PC-3 (cell line): ENCODE measurements at regions not wholly inside any gene's neighbourhood (a gene's known extent, or its start where the extent isn't known, plus 50 kb on each side); places are given as distances from the start of the nearest gene placed in this dataset.
"Not testable (repeated sequence)": the region's sequence is repeated elsewhere in the genome, so short reads cannot be mapped to it uniquely, and the experiment has no call there.

Source experiments
- ATAC-seq: fragments of 200-7000 bp; cut with Tn5 transposase; 2 replicates; pipeline ENCODE4 v1.9.1; 2020; ENCODE audit warnings: mild to moderate bottlenecking, moderate library complexity
- BruUV-seq: library from RNA; stranded (reverse); fragments of 400-500 nt; replicated peaks from 2 replicates; lab custom pipeline; 2021; lab: Mats Ljungman, UMichigan
- CTCF ChIA-PET: fragments of 300-600 bp; sonication (Branson Sonifier 250); formaldehyde crosslinking; loops from one replicate; lab custom pipeline; 2022; ENCODE audit warnings: antibody characterized with exemption; lab: Charles Lee
- POLR2A ChIA-PET: fragments of 300-600 bp; sonication (Branson Sonifier 250); formaldehyde crosslinking; loops from one replicate; lab custom pipeline; 2022; ENCODE audit warnings: antibody characterized with exemption; ENCODE audit not compliant: unreplicated experiment; lab: Charles Lee
- DNase-seq: peaks from one replicate; pipeline ENCODE4 v3.0.0-alpha.2; 2015
- H2AFZ ChIP-seq: fragments of 300-600 bp; sonication (generic); 2 replicates; pipeline ENCODE4 v1.6.0; 2016; ENCODE audit warnings: antibody characterized with exemption, low read length
- H3F3A ChIP-seq: fragments of 300-600 bp; sonication (generic); one replicate; pipeline ENCODE4 v1.6.0; 2017; ENCODE audit warnings: antibody characterized with exemption, low read length, control low read depth, mild to moderate bottlenecking; ENCODE audit not compliant: unreplicated experiment
- H3K27ac ChIP-seq: fragments of 300-600 bp; sonication (generic); 2 replicates; pipeline ENCODE4 v1.5.1; 2016; ENCODE audit warnings: mild to moderate bottlenecking, low read length
- H3K27me3 ChIP-seq: fragments of 300-600 bp; sonication (generic); 2 replicates; pipeline ENCODE4 v1.6.1; 2016; ENCODE audit warnings: low read length, mixed read lengths
- H3K36me3 ChIP-seq: fragments of 300-600 bp; sonication (generic); 2 replicates; pipeline ENCODE4 v1.6.1; 2016; ENCODE audit warnings: low read depth, mixed run types, low read length, mixed read lengths
- H3K4me1 ChIP-seq: fragments of 300-600 bp; sonication (generic); 2 replicates; pipeline ENCODE4 v1.5.1; 2016; ENCODE audit warnings: low read length; ENCODE audit not compliant: insufficient read depth
- H3K4me2 ChIP-seq: fragments of 300-600 bp; sonication (generic); 2 replicates; pipeline ENCODE4 v1.6.0; 2016; ENCODE audit warnings: low read length
- H3K4me3 ChIP-seq: fragments of 300-600 bp; sonication (generic); 2 replicates; pipeline ENCODE4 v1.5.1; 2016; ENCODE audit warnings: mild to moderate bottlenecking, low read length, mixed read lengths
- H3K79me2 ChIP-seq: fragments of 300-600 bp; sonication (generic); 2 replicates; pipeline ENCODE4 v1.6.1; 2017; ENCODE audit warnings: low read length, mixed read lengths
- H3K9ac ChIP-seq: fragments of 300-600 bp; sonication (generic); 2 replicates; pipeline ENCODE4 v1.6.0; 2016; ENCODE audit warnings: mild to moderate bottlenecking, low read length
- H3K9me2 ChIP-seq: fragments of 300-600 bp; sonication (generic); replicated peaks from 2 replicates; pipeline ENCODE4 v1.6.1; 2016; ENCODE audit warnings: mixed run types, low read length, mixed read lengths
- H3K9me3 ChIP-seq: fragments of 300-600 bp; sonication (generic); 2 replicates; pipeline ENCODE4 v1.6.1; 2016; ENCODE audit warnings: low read length, mixed read lengths
- H4K20me1 ChIP-seq: fragments of 300-600 bp; sonication (generic); 2 replicates; pipeline ENCODE4 v1.6.1; 2016; ENCODE audit warnings: low read length, mixed read lengths
- intact Hi-C: fragments of 100-400 bp; cut with micrococcal nuclease; formaldehyde crosslinking; loops from 2 replicates; pipeline ENCODE4 v1.9.0; 2023

DNA sequence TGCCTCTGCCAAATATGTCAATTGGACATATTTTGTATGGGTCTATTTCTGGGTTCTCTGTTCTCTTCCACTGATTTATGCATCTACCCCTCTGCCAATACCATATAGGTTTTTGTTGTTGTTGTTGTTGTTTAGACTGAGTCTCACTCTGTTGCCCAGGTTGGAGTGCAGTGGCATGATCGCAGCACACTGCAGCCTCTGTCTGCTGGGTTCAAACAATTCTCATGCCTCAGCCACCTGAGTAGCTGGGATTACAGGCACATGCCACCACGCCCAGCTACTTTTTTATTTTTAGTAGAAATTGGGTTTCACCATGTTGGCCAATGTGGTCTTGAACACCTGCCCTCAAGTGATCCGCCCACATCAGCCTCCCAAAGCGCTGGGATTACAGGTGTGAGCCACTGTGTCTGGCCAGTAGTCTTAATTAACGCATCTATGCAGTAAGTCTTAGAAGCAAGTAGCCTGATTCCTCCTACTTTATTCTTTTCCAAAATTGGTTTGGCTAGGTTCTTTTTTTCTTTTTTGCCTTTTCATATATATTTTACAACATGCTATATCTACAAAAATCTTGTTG is 103.5 kb downstream of the PRR15 start:
- DNase-seq, intact Hi-C loops, H3K27me3 ChIP-seq, CTCF ChIA-PET, H3F3A ChIP-seq, H3K4me3 ChIP-seq, BruUV-seq, H3K79me2 ChIP-seq, POLR2A ChIA-PET, H3K4me1 ChIP-seq, H3K27ac ChIP-seq, ATAC-seq, H3K36me3 ChIP-seq, H3K9me3 ChIP-seq, H4K20me1 ChIP-seq, H3K4me2 ChIP-seq, H2AFZ ChIP-seq, H3K9ac ChIP-seq, H3K9me2 ChIP-seq: not testable (repeated sequence)

DNA sequence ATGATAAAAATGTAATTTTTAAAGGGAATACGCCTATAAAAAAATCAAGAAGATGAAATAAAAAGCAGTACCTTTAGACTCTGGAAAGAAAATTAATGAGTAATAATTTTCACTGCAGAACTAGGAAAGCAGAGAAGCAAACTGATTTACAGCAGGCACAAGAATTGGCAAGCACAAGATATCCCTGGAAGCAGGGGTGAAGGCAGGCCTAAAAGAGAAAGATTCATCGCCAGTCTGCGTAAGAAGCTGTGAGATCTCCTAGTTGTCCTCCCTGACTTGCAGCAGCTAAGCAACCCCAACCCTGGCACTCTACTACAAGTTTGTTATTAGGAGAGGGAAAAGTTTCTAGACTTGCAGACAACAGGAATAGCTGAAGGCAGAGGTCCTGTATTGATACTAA is 107.7 kb downstream of the PRR15 start:
- H3K9ac ChIP-seq, BruUV-seq, DNase-seq, H3K36me3 ChIP-seq, intact Hi-C loops, H3F3A ChIP-seq, ATAC-seq, H3K27ac ChIP-seq, H3K4me2 ChIP-seq, POLR2A ChIA-PET, H3K79me2 ChIP-seq, CTCF ChIA-PET, H2AFZ ChIP-seq, H4K20me1 ChIP-seq, H3K4me1 ChIP-seq, H3K9me3 ChIP-seq, H3K27me3 ChIP-seq, H3K9me2 ChIP-seq, H3K4me3 ChIP-seq: not testable (repeated sequence)

- POLR2A ChIA-PET, H3K9me3 ChIP-seq, H3F3A ChIP-seq, H3K27ac ChIP-seq, intact Hi-C loops, ATAC-seq, H3K9ac ChIP-seq, H3K79me2 ChIP-seq, H3K27me3 ChIP-seq, H3K4me1 ChIP-seq, H3K9me2 ChIP-seq, H3K4me3 ChIP-seq, DNase-seq, BruUV-seq, H4K20me1 ChIP-seq, H3K4me2 ChIP-seq, H2AFZ ChIP-seq, CTCF ChIA-PET, H3K36me3 ChIP-seq: not testable (repeated sequence)
These were observed 110.0 kb downstream of the PRR15 start for GRCh38 chr7:29673635-29674034.

DNA sequence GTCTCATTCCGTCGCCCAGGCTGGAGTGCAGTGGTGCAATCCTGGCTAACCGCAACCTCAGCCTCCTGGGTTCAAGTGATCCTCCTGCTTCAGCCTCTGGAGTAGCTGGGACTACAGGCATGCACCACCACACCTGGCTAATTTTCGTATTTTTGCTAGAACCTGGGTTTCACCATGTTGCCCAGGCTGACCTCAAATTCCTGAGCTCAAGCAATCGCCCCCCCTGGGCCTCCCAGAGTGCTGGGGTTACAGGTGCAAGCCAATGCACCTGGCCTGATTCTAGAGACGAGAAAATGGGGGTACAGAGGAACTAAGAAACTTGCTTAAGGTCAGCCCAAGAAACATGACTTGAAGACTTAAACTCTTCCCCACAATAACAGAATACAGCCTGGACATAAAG is 111.0 kb downstream of the PRR15 start:
- H3K79me2 ChIP-seq, H3K9ac ChIP-seq, DNase-seq, H3K4me3 ChIP-seq, H3K27me3 ChIP-seq, H3K4me1 ChIP-seq, intact Hi-C loops, H3K27ac ChIP-seq, H3F3A ChIP-seq, BruUV-seq, H3K36me3 ChIP-seq, CTCF ChIA-PET, H4K20me1 ChIP-seq, H2AFZ ChIP-seq, H3K9me2 ChIP-seq, POLR2A ChIA-PET, H3K9me3 ChIP-seq, H3K4me2 ChIP-seq, ATAC-seq: not testable (repeated sequence)

DNA sequence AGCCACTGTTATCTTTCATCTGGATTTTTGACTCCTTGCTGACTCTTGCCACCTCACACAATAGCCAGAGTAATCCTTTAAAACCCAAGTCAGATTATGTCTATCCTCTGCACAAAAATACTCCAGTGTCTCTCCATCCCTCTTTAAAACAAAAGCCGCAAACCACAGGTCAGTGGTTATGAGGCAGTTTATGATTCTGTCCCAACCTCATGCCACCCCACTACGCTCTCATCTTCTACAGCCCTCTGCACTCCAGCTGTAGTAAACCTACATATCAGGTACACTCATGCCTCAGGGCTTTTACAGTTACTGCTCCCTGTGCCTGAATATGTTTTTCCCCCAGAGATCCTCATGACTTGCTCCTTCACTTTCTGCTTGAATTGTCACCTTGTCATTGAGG is 113.6 kb downstream of the PRR15 start:
- DNase-seq, intact Hi-C loops, H3K27me3 ChIP-seq, CTCF ChIA-PET, H3F3A ChIP-seq, H3K4me2 ChIP-seq, H3K9me2 ChIP-seq, H3K4me1 ChIP-seq, H3K4me3 ChIP-seq, BruUV-seq, H3K27ac ChIP-seq, H3K79me2 ChIP-seq, H4K20me1 ChIP-seq, H3K9ac ChIP-seq, POLR2A ChIA-PET, H3K9me3 ChIP-seq, H2AFZ ChIP-seq, ATAC-seq, H3K36me3 ChIP-seq: not testable (repeated sequence)

DNA sequence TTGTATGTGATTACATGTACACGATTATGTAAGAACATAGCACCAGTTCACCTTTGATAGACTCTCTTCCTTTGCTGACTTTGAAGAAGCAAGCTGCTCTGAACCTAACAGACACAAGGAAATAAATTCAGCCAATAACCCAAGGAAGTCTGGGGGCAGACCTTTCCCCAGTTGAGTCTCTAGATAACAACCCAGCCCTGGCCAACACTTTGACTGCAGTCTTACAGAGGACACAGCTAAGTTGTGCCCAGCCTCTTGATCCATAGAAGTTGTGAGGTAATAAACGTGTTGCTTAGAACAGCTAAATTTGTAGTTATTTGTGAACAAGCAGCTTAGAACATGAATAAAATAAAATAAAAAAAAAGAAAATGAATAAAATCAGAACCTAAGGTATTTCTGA is 116.3 kb downstream of the PRR15 start:
- H3F3A ChIP-seq, H2AFZ ChIP-seq, BruUV-seq, H3K4me1 ChIP-seq, H3K9me2 ChIP-seq, H4K20me1 ChIP-seq, H3K27me3 ChIP-seq, ATAC-seq, H3K9me3 ChIP-seq, DNase-seq, H3K9ac ChIP-seq, H3K27ac ChIP-seq, intact Hi-C loops, H3K4me2 ChIP-seq, H3K36me3 ChIP-seq, POLR2A ChIA-PET, CTCF ChIA-PET, H3K4me3 ChIP-seq: not testable (repeated sequence)
- H3K79me2 ChIP-seq = peaks cover 18% of the 10 kb centered on the region

DNA sequence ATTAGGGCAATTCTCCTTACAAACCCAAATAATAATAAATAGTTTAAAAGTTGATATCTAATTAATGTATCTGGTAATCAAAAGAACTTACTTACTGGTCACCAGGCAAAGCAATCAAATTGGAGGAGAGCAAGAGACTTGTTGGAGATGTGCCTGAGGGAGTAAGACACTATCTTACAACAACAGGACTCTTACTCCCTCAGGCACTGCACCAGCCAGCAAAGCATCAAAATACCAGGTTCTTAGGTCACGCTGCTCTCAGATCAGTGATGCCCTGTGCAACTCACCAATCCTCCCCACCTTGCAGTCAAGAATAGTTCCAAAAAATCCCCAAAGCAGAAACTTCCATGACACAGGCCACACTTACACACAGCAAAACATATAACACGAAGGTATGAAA is 117.0 kb downstream of the PRR15 start:
- H3K9me2 ChIP-seq, H3K4me3 ChIP-seq, H4K20me1 ChIP-seq, ATAC-seq, H3K4me2 ChIP-seq, POLR2A ChIA-PET, H3K9me3 ChIP-seq, H3F3A ChIP-seq, BruUV-seq, H3K27ac ChIP-seq, H3K27me3 ChIP-seq, H3K4me1 ChIP-seq, H2AFZ ChIP-seq, intact Hi-C loops, H3K36me3 ChIP-seq, CTCF ChIA-PET, DNase-seq, H3K9ac ChIP-seq: not testable (repeated sequence)
- peaks cover 18% of the 10 kb centered on the region for H3K79me2 ChIP-seq
